ENCODE measurements at regions not wholly inside any gene's neighbourhood (a gene's known extent, or its start where the extent isn't known, plus 50 kb on each side); places are given as distances from the start of the nearest gene placed in this dataset.

DNA sequence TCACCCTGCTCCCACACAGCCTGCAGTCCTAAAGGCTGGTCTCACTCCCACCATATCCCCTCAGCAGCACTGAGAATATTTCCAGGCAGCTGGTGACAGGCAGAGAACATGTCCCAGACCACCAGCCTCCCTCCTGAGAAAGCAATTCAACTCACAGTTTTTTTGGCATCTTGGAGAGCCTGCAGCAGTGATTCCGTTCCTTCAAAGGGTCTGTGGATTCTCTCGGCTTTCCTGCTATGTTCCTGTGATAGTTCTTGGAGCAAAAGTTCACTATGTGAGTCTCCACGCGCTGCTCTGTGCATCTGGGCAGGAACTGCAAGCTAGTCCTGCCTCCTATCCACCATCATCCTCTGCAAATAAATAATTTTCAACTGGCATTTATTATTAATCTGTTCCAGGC lies 448.3 kb upstream of the HSF2 start:
- FAIRE-seq (no peak), DNase-seq (ENCODE audit: extremely low read depth in 1 of 4, low spot score in 3 of 4) (no peak), ATAC-seq (no peak)
- TF ChIP-seq, protein P1, sequence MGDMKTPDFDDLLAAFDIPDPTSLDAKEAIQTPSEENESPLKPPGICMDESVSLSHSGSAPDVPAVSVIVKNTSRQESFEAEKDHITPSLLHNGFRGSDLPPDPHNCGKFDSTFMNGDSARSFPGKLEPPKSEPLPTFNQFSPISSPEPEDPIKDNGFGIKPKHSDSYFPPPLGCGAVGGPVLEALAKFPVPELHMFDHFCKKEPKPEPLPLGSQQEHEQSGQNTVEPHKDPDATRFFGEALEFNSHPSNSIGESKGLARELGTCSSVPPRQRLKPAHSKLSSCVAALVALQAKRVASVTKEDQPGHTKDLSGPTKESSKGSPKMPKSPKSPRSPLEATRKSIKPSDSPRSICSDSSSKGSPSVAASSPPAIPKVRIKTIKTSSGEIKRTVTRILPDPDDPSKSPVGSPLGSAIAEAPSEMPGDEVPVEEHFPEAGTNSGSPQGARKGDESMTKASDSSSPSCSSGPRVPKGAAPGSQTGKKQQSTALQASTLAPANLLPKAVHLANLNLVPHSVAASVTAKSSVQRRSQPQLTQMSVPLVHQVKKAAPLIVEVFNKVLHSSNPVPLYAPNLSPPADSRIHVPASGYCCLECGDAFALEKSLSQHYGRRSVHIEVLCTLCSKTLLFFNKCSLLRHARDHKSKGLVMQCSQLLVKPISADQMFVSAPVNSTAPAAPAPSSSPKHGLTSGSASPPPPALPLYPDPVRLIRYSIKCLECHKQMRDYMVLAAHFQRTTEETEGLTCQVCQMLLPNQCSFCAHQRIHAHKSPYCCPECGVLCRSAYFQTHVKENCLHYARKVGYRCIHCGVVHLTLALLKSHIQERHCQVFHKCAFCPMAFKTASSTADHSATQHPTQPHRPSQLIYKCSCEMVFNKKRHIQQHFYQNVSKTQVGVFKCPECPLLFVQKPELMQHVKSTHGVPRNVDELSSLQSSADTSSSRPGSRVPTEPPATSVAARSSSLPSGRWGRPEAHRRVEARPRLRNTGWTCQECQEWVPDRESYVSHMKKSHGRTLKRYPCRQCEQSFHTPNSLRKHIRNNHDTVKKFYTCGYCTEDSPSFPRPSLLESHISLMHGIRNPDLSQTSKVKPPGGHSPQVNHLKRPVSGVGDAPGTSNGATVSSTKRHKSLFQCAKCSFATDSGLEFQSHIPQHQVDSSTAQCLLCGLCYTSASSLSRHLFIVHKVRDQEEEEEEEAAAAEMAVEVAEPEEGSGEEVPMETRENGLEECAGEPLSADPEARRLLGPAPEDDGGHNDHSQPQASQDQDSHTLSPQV (IDR thresholded peaks at IDR 0.05): no peak
- no peak for TF ChIP-seq CHCHD3 (CRISPR knock-in tag; IDR thresholded peaks at IDR 0.05)
- TF ChIP-seq DMBX1 (CRISPR knock-in tag; IDR thresholded peaks at IDR 0.05; ENCODE audit: borderline replicate concordance): no peak
- no peak for TF ChIP-seq ZBTB8A (IDR thresholded peaks at IDR 0.05; ENCODE audit: partially characterized antibody)
- TF ChIP-seq ZNF280A (IDR thresholded peaks at IDR 0.05; ENCODE audit: low read depth, partially characterized antibody): no peak
- TF ChIP-seq RBM15 (IDR thresholded peaks at IDR 0.05; ENCODE audit: insufficient read depth, low read length): no peak
- no peak overlapping the region for H3K4me3 ChIP-seq
- 0 out of 2 replicates have a peak, but pooled peaks cover 3% of the 10 kb centered on the region for H3K9me3 ChIP-seq (replicated peaks; ENCODE audit: control insufficient read depth, insufficient read depth, low read depth, low read length)
- no peak overlapping the region for H3K27ac ChIP-seq (ENCODE audit: extremely low read depth, low read depth, low read length)
- no peaks in the 10 kb centered on the region for H3K79me2 ChIP-seq (ENCODE audit: control insufficient read depth, insufficient read depth, low read length)
- H3K36me3 ChIP-seq (ENCODE audit: control insufficient read depth, insufficient read depth, low read length): no peaks in the 10 kb centered on the region
- no peak overlapping the region for H3K9ac ChIP-seq (ENCODE audit: insufficient read depth in 1 of 2, low read depth in 2 of 2, low read length in 2 of 2)
- 0% methylated on average over 4 of the region's 4 CpGs for WGBS (ENCODE audit: insufficient coverage, low coverage, missing lambda C conversion rate)
- BruUV-seq (replicated peaks): no TSS peak
- ChIA-PET POLR2A (no interaction called here), CTCF (ENCODE audit: low intra/inter-chr PET ratio) (no interaction called here)
- H3K4me1 ChIP-seq (replicated peaks in 1 of 2; ENCODE audit: control insufficient read depth in 2 of 2, insufficient read depth in 2 of 2, low read length in 2 of 2): no peaks in the 10 kb centered on the region
- H3K27me3 ChIP-seq (ENCODE audit: control insufficient read depth in 2 of 2, insufficient read depth in 2 of 2, low read length in 2 of 2): no peaks in the 10 kb centered on the region
- H4K20me1 ChIP-seq (replicated peaks; ENCODE audit: control insufficient read depth, insufficient read depth, low read length): no peaks in the 10 kb centered on the region
- H2AFZ ChIP-seq (ENCODE audit: low read depth, low read length): no peak overlapping the region
- H3K4me2 ChIP-seq (ENCODE audit: insufficient read depth, low read length): no peak overlapping the region
- intact Hi-C loops (cut with micrococcal nuclease): no loop called here
- H3K9me1 ChIP-seq (ENCODE audit: control insufficient read depth, insufficient read depth, low read length): no peaks in the 10 kb centered on the region
- in situ Hi-C loops (cut with MboI): no loop called here

Measured in K562 (cell line).